Omental fat pad (tissue), 3 donors: ENCODE measurements at regions not wholly inside any gene's neighbourhood (a gene's known extent, or its start where the extent isn't known, plus 50 kb on each side); places are given as distances from the start of the nearest gene placed in this dataset.

Experiments
- ATAC-seq: fragments of 150-250 bp; one replicate; pipeline ENCODE4 v1.9.1; 2016; ENCODE audit warnings: mild to moderate bottlenecking, moderate library complexity; ENCODE audit not compliant: low FRiP score
- DNase-seq: peaks from one replicate; pipeline ENCODE4 v3.0.0-alpha.2; 2019; ENCODE audit warnings: low spot score
- CTCF ChIP-seq, 3 donors: fragments of 450-650 bp; IDR thresholded peaks; one replicate each; pipeline ENCODE4 v1.5.1; 2016 to 2017; ENCODE audit warnings: antibody characterized with exemption in 3 of 3, mild to moderate bottlenecking in 3 of 3, moderate library complexity in 2 of 3

GRCh38 chr10:35855155-35855947 lies 213.3 kb upstream of the FZD8 start:
- no peak for ATAC-seq
- TF ChIP-seq CTCF (IDR thresholded peaks at IDR 0.05) = no peak
- DNase-seq = no peak

GRCh38 chr10:35854661-35855060 lies 212.6 kb upstream of the FZD8 start:
- TF ChIP-seq CTCF (IDR thresholded peaks at IDR 0.05) = no peak
- DNase-seq = no peak
- no peak for ATAC-seq

GRCh38 chr10:35852721-35853120 lies 210.6 kb upstream of the FZD8 start:
- DNase-seq (no peak), ATAC-seq (no peak)
- TF ChIP-seq CTCF (IDR thresholded peaks at IDR 0.05) = no peak

GRCh38 chr10:35848412-35848811 lies 206.3 kb upstream of the FZD8 start:
- no peak for ATAC-seq
- TF ChIP-seq CTCF (IDR thresholded peaks at IDR 0.05) = no peak
- no peak for DNase-seq

GRCh38 chr10:35844686-35845085 lies 202.6 kb upstream of the FZD8 start:
- ATAC-seq (no peak), DNase-seq (no peak)
- TF ChIP-seq CTCF (IDR thresholded peaks at IDR 0.05) = no peak

GRCh38 chr10:35843524-35844181 lies 201.6 kb upstream of the FZD8 start:
- no peak for TF ChIP-seq CTCF (IDR thresholded peaks at IDR 0.05)
- ATAC-seq = no peak
- no peak for DNase-seq

- ATAC-seq (no peak), DNase-seq (no peak)
- no peak for TF ChIP-seq CTCF (IDR thresholded peaks at IDR 0.05)
Observed at GRCh38 chr10:35838054-35838453, 196.0 kb upstream of the FZD8 start.
